Right cardiac atrium (tissue), 5 donors: ENCODE measurements at regions not wholly inside any gene's neighbourhood (a gene's known extent, or its start where the extent isn't known, plus 50 kb on each side); places are given as distances from the start of the nearest gene placed in this dataset.

Experiments used
- ATAC-seq, 2 donors: fragments of 200-7000 bp; cut with Tn5 transposase; one replicate each; pipeline versions ENCODE4 v1.8.0 to v1.9.1; 2020; ENCODE audit warnings: moderate library complexity in 2 of 2, mild to moderate bottlenecking in 1 of 2
- DNase-seq, 3 donors: peaks; one replicate each; pipeline ENCODE4 v3.0.0-alpha.2; 2020
- H3K27ac ChIP-seq: one replicate; pipeline ENCODE4 v1.5.1; 2013; ENCODE audit warnings: mild to moderate bottlenecking, low read length, control low read depth, moderate library complexity
- H3K27me3 ChIP-seq: one replicate; pipeline ENCODE4 v1.6.1; 2013; ENCODE audit not compliant: control insufficient read depth, insufficient read depth
- H3K4me1 ChIP-seq: one replicate; pipeline ENCODE4 v1.6.1; 2013; ENCODE audit warnings: low read length; ENCODE audit not compliant: control insufficient read depth, insufficient read depth
- H3K4me3 ChIP-seq: one replicate; pipeline ENCODE4 v1.5.1; 2013; ENCODE audit warnings: low read length, control low read depth
- H3K9me3 ChIP-seq: one replicate; pipeline ENCODE4 v1.6.1; 2013; ENCODE audit warnings: low read length; ENCODE audit not compliant: control insufficient read depth
- WGBS: extraction: QIAGEN DNeasy Blood & Tissue Kit; methylation state at CpG from one replicate; pipeline ENCODE4 v1.1.7; 2013; 5-methylcytosine and 5-hydroxymethylcytosine counted together
- intact Hi-C, 4 donors: fragments of 100-400 bp; cut with DNase I; formaldehyde crosslinking; loops; one replicate each; pipeline versions ENCODE4 v1.11.0 to v1.14.0; 2022 to 2023
- donor health status: healthy with polysubstance abuse.
- donor health status: DM: no; HTN: yes; CAD: no.
- donor health status: DM: no; HTN: no; CAD: no.
- donor health status: DM: no; HTN: yes; CAD: no; lungs with severe emphysema.
- donor health status: DM: yes; HTN: yes; CAD: no.

- Histone ChIP-seq H3K4me3 (no peak overlapping the region), H3K9me3 (no peaks in the 10 kb centered on the region), H3K4me1 (peaks cover 2% of the 10 kb centered on the region), H3K27ac (no peak overlapping the region), H3K27me3 (no peaks in the 10 kb centered on the region)
- 84% methylated on average over 6 of the region's 6 CpGs for WGBS
- DNase-seq (no peak), ATAC-seq (no peak)
- intact Hi-C loops, result no loop called here
These were observed 60.6 kb upstream of the LIMCH1 start for GRCh38 chr4:41477181-41477905.

DNA sequence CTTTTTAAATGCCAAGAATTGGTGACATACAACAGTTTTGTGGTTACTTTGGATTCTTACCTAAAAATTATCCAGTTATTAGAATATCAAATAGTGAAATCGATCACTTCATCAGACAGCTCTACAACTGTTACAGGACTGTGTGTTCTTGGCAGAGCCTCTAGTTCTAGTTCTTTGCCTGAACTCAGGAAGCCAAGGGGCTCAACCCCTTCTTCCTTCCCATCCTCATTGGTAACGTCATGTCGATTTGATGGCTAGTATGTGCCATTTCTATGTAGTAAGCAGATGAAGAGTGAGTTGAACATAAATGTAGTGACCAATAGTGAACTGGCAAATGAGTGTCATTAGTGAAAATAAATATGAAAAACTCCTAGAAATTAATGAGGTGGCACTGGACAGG lies 59.4 kb upstream of the LIMCH1 start:
- Histone ChIP-seq H3K27ac (no peak overlapping the region), H3K4me1 (peaks cover 6% of the 10 kb centered on the region), H3K4me3 (no peak overlapping the region), H3K27me3 (no peaks in the 10 kb centered on the region), H3K9me3 (no peaks in the 10 kb centered on the region)
- DNase-seq, result no peak
- intact Hi-C loops, result no loop called here
- WGBS, result 68% methylated on average over 3 of the region's 3 CpGs
- no peak for ATAC-seq

DNA sequence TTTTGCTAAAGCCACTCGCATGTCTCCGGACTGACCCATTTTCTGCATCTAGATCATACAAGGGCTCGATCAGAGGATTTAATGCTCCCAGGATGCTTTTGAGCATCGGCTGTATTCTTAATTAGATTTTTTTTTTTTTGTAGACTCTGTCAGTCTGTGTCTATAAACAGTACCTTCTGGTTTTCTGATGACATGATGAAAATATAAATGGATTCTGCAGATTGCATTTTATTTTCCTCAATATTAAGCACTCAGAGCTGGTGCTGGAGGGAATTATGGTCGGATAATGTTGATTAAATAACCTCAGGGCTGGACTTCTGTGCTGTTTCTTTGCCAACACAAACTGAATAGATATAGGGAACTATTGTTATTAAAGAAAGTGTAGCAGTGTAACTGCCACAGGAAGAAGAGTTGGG lies 57.1 kb upstream of the LIMCH1 start:
- Histone ChIP-seq H3K9me3 (no peaks in the 10 kb centered on the region), H3K27ac (no peak overlapping the region), H3K27me3 (no peaks in the 10 kb centered on the region), H3K4me1 (peaks cover 6% of the 10 kb centered on the region), H3K4me3 (no peak overlapping the region)
- intact Hi-C loops, result no loop called here
- DNase-seq, result no peak
- 70% methylated on average over 5 of the region's 5 CpGs for WGBS
- no peak for ATAC-seq

DNA sequence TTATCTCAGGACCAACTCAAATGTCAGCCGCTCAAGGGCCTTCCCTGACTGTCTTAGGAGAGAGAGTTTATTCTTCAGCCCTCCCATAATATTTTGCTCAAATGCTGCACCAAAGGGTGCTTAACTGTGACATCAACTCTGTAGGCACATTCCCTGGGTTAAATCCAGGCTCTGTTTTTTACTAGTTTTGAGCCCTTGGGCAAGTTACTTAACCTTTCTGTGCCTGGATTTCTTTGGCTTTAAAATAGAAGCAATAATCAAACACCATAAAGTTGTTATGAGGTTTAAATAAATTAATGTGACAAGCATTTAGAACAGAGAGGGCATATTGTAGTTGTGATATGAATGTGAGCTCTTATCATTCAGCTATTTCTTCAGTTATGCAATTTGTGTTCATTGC lies 54.2 kb upstream of the LIMCH1 start:
- H3K27me3 ChIP-seq, result no peaks in the 10 kb centered on the region
- H3K4me1 ChIP-seq, result peaks cover 4% of the 10 kb centered on the region
- WGBS, result 96% methylated on average over 1 of the region's 1 CpG
- DNase-seq, result no peak
- intact Hi-C loops, result no loop called here
- ATAC-seq, result no peak
- H3K4me3 ChIP-seq, result no peak overlapping the region
- no peak overlapping the region for H3K27ac ChIP-seq
- no peaks in the 10 kb centered on the region for H3K9me3 ChIP-seq

DNA sequence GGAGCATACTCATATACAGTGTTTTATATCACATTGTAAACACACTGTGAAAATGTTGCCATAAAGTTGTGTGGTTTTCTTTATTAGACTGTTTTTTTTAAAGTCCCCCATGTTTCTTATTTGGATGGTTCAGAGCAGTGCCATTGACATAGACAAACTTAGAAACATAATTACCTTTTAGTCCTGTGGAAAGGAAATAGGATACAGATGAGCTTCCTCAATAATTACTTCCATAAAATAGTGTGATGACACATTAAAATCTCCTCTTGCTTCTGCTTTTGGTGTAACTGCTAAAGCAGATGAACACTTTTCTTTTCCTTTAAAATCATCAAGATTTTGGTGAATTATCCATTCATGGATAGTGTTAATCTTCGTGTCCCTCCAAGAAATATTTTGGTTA lies 52.9 kb upstream of the LIMCH1 start:
- peaks cover 4% of the 10 kb centered on the region for H3K4me1 ChIP-seq
- no peak for DNase-seq
- ATAC-seq, result no peak
- H3K4me3 ChIP-seq, result no peak overlapping the region
- no peaks in the 10 kb centered on the region for H3K27me3 ChIP-seq
- H3K9me3 ChIP-seq, result no peaks in the 10 kb centered on the region
- 65% methylated on average over 1 of the region's 1 CpG for WGBS
- intact Hi-C loops, result no loop called here
- H3K27ac ChIP-seq, result no peak overlapping the region

GRCh38 chr4:41487868-41488440 lies 50.0 kb upstream of the LIMCH1 start:
- no peak overlapping the region for H3K4me3 ChIP-seq
- 76% methylated on average over 4 of the region's 4 CpGs for WGBS
- H3K4me1 ChIP-seq, result peaks cover 3% of the 10 kb centered on the region
- no peak for ATAC-seq
- no peaks in the 10 kb centered on the region for H3K27me3 ChIP-seq
- H3K27ac ChIP-seq, result no peak overlapping the region
- no peak for DNase-seq
- H3K9me3 ChIP-seq, result no peaks in the 10 kb centered on the region
- intact Hi-C loops, result no loop called here
